ENCODE measurements at regions not wholly inside any gene's neighbourhood (a gene's known extent, or its start where the extent isn't known, plus 50 kb on each side); places are given as distances from the start of the nearest gene placed in this dataset.

- DNase-seq (ENCODE audit: low spot score in 2 of 2) (peak in 1 of 2 donors; percentile 13), ATAC-seq (peak; percentile 48)
- H3K36me3 Mint-ChIP-seq, result no peaks in the 10 kb centered on the region
- H3K27ac Mint-ChIP-seq, result no peak overlapping the region
- H3K9me3 Mint-ChIP-seq, result no peaks in the 10 kb centered on the region
- H3K4me3 Mint-ChIP-seq, result no peak overlapping the region
- H3K4me1 Mint-ChIP-seq, result no peaks in the 10 kb centered on the region
Observed at GRCh38 chr10:78470267-78471103, 436.8 kb downstream of the RPS24 start.

- H3K36me3 Mint-ChIP-seq, result no peaks in the 10 kb centered on the region
Observed at GRCh38 chr10:78471326-78471722, 437.7 kb downstream of the RPS24 start.

GRCh38 chr10:78471723-78472550, 438.3 kb downstream of the RPS24 start:
- no peak overlapping the region for H3K27ac Mint-ChIP-seq
- H3K9me3 Mint-ChIP-seq, result no peaks in the 10 kb centered on the region
- ATAC-seq (no peak), DNase-seq (ENCODE audit: low spot score in 2 of 2) (peak in 1 of 2 donors; percentile 29)
- no peak overlapping the region for H3K4me3 Mint-ChIP-seq
- no peaks in the 10 kb centered on the region for H3K4me1 Mint-ChIP-seq
- H3K36me3 Mint-ChIP-seq, result no peaks in the 10 kb centered on the region

More at GRCh38 chr10:78471326-78471722, 437.7 kb downstream of the RPS24 start:
- Mint-ChIP-seq H3K9me3 (no peaks in the 10 kb centered on the region), H3K4me1 (no peaks in the 10 kb centered on the region), H3K4me3 (no peak overlapping the region), H3K27ac (no peak overlapping the region)
- DNase-seq (ENCODE audit: low spot score in 2 of 2) (no peak), ATAC-seq (peak; percentile 14)

GRCh38 chr10:78472551-78472890, 438.9 kb downstream of the RPS24 start:
- no peaks in the 10 kb centered on the region for H3K36me3 Mint-ChIP-seq
- H3K27ac Mint-ChIP-seq, result no peak overlapping the region
- H3K4me1 Mint-ChIP-seq, result no peaks in the 10 kb centered on the region
- no peak for ATAC-seq
- DNase-seq (ENCODE audit: low spot score in 2 of 2), result no peak
- no peak overlapping the region for H3K4me3 Mint-ChIP-seq
- H3K9me3 Mint-ChIP-seq, result no peaks in the 10 kb centered on the region

- no peaks in the 10 kb centered on the region for H3K36me3 Mint-ChIP-seq
- ATAC-seq (no peak), DNase-seq (ENCODE audit: low spot score in 2 of 2) (no peak)
- no peak overlapping the region for H3K4me3 Mint-ChIP-seq
- H3K27ac Mint-ChIP-seq, result no peak overlapping the region
- no peaks in the 10 kb centered on the region for H3K9me3 Mint-ChIP-seq
- no peaks in the 10 kb centered on the region for H3K4me1 Mint-ChIP-seq
Observed at GRCh38 chr10:78473006-78473405, 439.3 kb downstream of the RPS24 start.

- H3K4me1 Mint-ChIP-seq, result no peaks in the 10 kb centered on the region
- H3K4me3 Mint-ChIP-seq, result no peak overlapping the region
- H3K9me3 Mint-ChIP-seq, result no peaks in the 10 kb centered on the region
- H3K27ac Mint-ChIP-seq, result no peak overlapping the region
- DNase-seq (ENCODE audit: low spot score in 2 of 2), result peak in 1 of 2 donors; percentile 28
- no peak for ATAC-seq
- no peaks in the 10 kb centered on the region for H3K36me3 Mint-ChIP-seq
Observed at GRCh38 chr10:78474743-78475142, 441.1 kb downstream of the RPS24 start.

GRCh38 chr10:78475437-78475836, 441.8 kb downstream of the RPS24 start:
- Mint-ChIP-seq H3K27ac (no peak overlapping the region), H3K4me3 (no peak overlapping the region), H3K9me3 (no peaks in the 10 kb centered on the region), H3K36me3 (no peaks in the 10 kb centered on the region), H3K4me1 (no peaks in the 10 kb centered on the region)
- ATAC-seq (no peak), DNase-seq (ENCODE audit: low spot score in 2 of 2) (no peak)

GRCh38 chr10:78476156-78476555, 442.5 kb downstream of the RPS24 start:
- ATAC-seq (no peak), DNase-seq (ENCODE audit: low spot score in 2 of 2) (no peak)
- no peak overlapping the region for H3K27ac Mint-ChIP-seq
- H3K4me3 Mint-ChIP-seq, result no peak overlapping the region
- H3K9me3 Mint-ChIP-seq, result no peaks in the 10 kb centered on the region
- no peaks in the 10 kb centered on the region for H3K4me1 Mint-ChIP-seq
- no peaks in the 10 kb centered on the region for H3K36me3 Mint-ChIP-seq

GRCh38 chr10:78476844-78477243, 443.2 kb downstream of the RPS24 start:
- DNase-seq (ENCODE audit: low spot score in 2 of 2) (peak in 1 of 2 donors; percentile 37), ATAC-seq (peak; percentile 5)
- Mint-ChIP-seq H3K9me3 (no peaks in the 10 kb centered on the region), H3K4me1 (no peaks in the 10 kb centered on the region), H3K36me3 (no peaks in the 10 kb centered on the region), H3K27ac (no peak overlapping the region), H3K4me3 (no peak overlapping the region)

- DNase-seq (ENCODE audit: low spot score in 2 of 2), result no peak
- ATAC-seq, result peak; percentile 5
- H3K4me1 Mint-ChIP-seq, result no peaks in the 10 kb centered on the region
- H3K36me3 Mint-ChIP-seq, result no peaks in the 10 kb centered on the region
- H3K9me3 Mint-ChIP-seq, result no peaks in the 10 kb centered on the region
- no peak overlapping the region for H3K4me3 Mint-ChIP-seq
- no peak overlapping the region for H3K27ac Mint-ChIP-seq
Observed at GRCh38 chr10:78478919-78479318, 445.3 kb downstream of the RPS24 start.

GRCh38 chr10:78479467-78479866, 445.8 kb downstream of the RPS24 start:
- DNase-seq (ENCODE audit: low spot score in 2 of 2), result no peak
- no peaks in the 10 kb centered on the region for H3K9me3 Mint-ChIP-seq
- no peaks in the 10 kb centered on the region for H3K4me1 Mint-ChIP-seq
- ATAC-seq, result no peak
- H3K27ac Mint-ChIP-seq, result no peak overlapping the region
- no peaks in the 10 kb centered on the region for H3K36me3 Mint-ChIP-seq
- H3K4me3 Mint-ChIP-seq, result no peak overlapping the region

GRCh38 chr10:78481842-78482241, 448.2 kb downstream of the RPS24 start:
- no peaks in the 10 kb centered on the region for H3K36me3 Mint-ChIP-seq
- no peak for ATAC-seq
- no peaks in the 10 kb centered on the region for H3K4me1 Mint-ChIP-seq
- H3K27ac Mint-ChIP-seq, result no peak overlapping the region
- H3K4me3 Mint-ChIP-seq, result no peak overlapping the region
- no peaks in the 10 kb centered on the region for H3K9me3 Mint-ChIP-seq
- DNase-seq (ENCODE audit: low spot score in 2 of 2), result no peak

GRCh38 chr10:78483641-78484040, 450.0 kb downstream of the RPS24 start:
- no peak overlapping the region for H3K27ac Mint-ChIP-seq
- H3K4me3 Mint-ChIP-seq, result no peak overlapping the region
- H3K9me3 Mint-ChIP-seq, result peaks cover 1% of the 10 kb centered on the region
- no peaks in the 10 kb centered on the region for H3K36me3 Mint-ChIP-seq
- peak in 1 of 2 donors; percentile 6 for DNase-seq (ENCODE audit: low spot score in 2 of 2)
- no peak for ATAC-seq
- H3K4me1 Mint-ChIP-seq, result no peaks in the 10 kb centered on the region

GRCh38 chr10:78489034-78489433, 455.4 kb downstream of the RPS24 start:
- H3K36me3 Mint-ChIP-seq, result no peaks in the 10 kb centered on the region
- DNase-seq (ENCODE audit: low spot score in 2 of 2) (no peak), ATAC-seq (no peak)
- H3K27ac Mint-ChIP-seq, result no peak overlapping the region
- H3K9me3 Mint-ChIP-seq, result peaks cover 15% of the 10 kb centered on the region
- no peaks in the 10 kb centered on the region for H3K4me1 Mint-ChIP-seq
- H3K4me3 Mint-ChIP-seq, result no peak overlapping the region

- no peak overlapping the region for H3K27ac Mint-ChIP-seq
- peaks cover 15% of the 10 kb centered on the region for H3K9me3 Mint-ChIP-seq
- no peak overlapping the region for H3K4me3 Mint-ChIP-seq
- no peaks in the 10 kb centered on the region for H3K36me3 Mint-ChIP-seq
- peak in 1 of 2 donors; percentile 15 for DNase-seq (ENCODE audit: low spot score in 2 of 2)
- peak; percentile 48 for ATAC-seq
- H3K4me1 Mint-ChIP-seq, result no peaks in the 10 kb centered on the region
Observed at GRCh38 chr10:78491812-78492211, 458.1 kb downstream of the RPS24 start.

- peaks cover 15% of the 10 kb centered on the region for H3K9me3 Mint-ChIP-seq
Observed at GRCh38 chr10:78492424-78492823, 458.8 kb downstream of the RPS24 start.

More at GRCh38 chr10:78492424-78492823, 458.8 kb downstream of the RPS24 start:
- ATAC-seq (no peak), DNase-seq (ENCODE audit: low spot score in 2 of 2) (no peak)
- Mint-ChIP-seq H3K4me1 (no peaks in the 10 kb centered on the region), H3K27ac (no peak overlapping the region), H3K36me3 (no peaks in the 10 kb centered on the region), H3K4me3 (no peak overlapping the region)
